DOHH2 (cell line): ENCODE measurements at regions not wholly inside any gene's neighbourhood (a gene's known extent, or its start where the extent isn't known, plus 50 kb on each side); places are given as distances from the start of the nearest gene placed in this dataset.

Source experiments
- H3F3A ChIP-seq: fragments of 200-600 bp; sonication (generic), shearing (Covaris generic); 2 replicates; pipeline ENCODE4 v1.6.0; 2016; ENCODE audit warnings: antibody characterized with exemption, mild to moderate bottlenecking; ENCODE audit not compliant: control insufficient read depth, insufficient read depth
- H3K27ac ChIP-seq: fragments of 200-600 bp; sonication (generic); 2 replicates; pipeline ENCODE4 v1.5.1; 2014; ENCODE audit warnings: low read depth, mild to moderate bottlenecking, low read length, moderate library complexity
- H3K27me3 ChIP-seq: fragments of 200-600 bp; sonication (generic); 2 replicates; pipeline ENCODE4 v1.6.1; 2014; ENCODE audit warnings: mild to moderate bottlenecking, low read length, mixed read lengths; ENCODE audit not compliant: control insufficient read depth
- H3K36me3 ChIP-seq: fragments of 200-600 bp; sonication (generic); 2 replicates; pipeline ENCODE4 v1.6.1; 2014; ENCODE audit warnings: mild to moderate bottlenecking, low read length, moderate library complexity, mixed read lengths; ENCODE audit not compliant: control insufficient read depth
- H3K4me1 ChIP-seq: fragments of 200-600 bp; sonication (generic); 2 replicates; pipeline ENCODE4 v1.6.1; 2014; ENCODE audit warnings: mild to moderate bottlenecking, low read length, mixed read lengths; ENCODE audit not compliant: control insufficient read depth
- H3K4me2 ChIP-seq: fragments of 200-600 bp; sonication (generic); 2 replicates; pipeline ENCODE4 v1.6.0; 2014; ENCODE audit warnings: mild to moderate bottlenecking, low read length, moderate library complexity
- H3K4me3 ChIP-seq: fragments of 200-600 bp; sonication (generic); 2 replicates; pipeline ENCODE4 v1.5.1; 2014; ENCODE audit warnings: mild to moderate bottlenecking, low read length, mixed read lengths
- H3K79me2 ChIP-seq: fragments of 200-600 bp; sonication (generic); 2 replicates; pipeline ENCODE4 v1.6.1; 2014; ENCODE audit warnings: mild to moderate bottlenecking, low read length, mixed read lengths; ENCODE audit not compliant: control insufficient read depth
- H3K9me2 ChIP-seq: fragments of 200-600 bp; sonication (generic); replicated peaks from 2 replicates; pipeline ENCODE4 v1.6.1; 2014; ENCODE audit warnings: mild to moderate bottlenecking, low read length, mixed read lengths; ENCODE audit not compliant: control insufficient read depth
- H3K9me3 ChIP-seq: fragments of 200-600 bp; sonication (generic); 2 replicates; pipeline ENCODE4 v1.6.1; 2014; ENCODE audit warnings: antibody characterized with exemption, low read length, mixed read lengths; ENCODE audit not compliant: control insufficient read depth, insufficient read depth
- H4K20me1 ChIP-seq: fragments of 200-600 bp; sonication (generic); 2 replicates; pipeline ENCODE4 v1.6.0; 2014; ENCODE audit warnings: low read depth, mild to moderate bottlenecking, antibody characterized with exemption, low read length, moderate library complexity; ENCODE audit not compliant: control insufficient read depth, insufficient read depth
- CTCF ChIP-seq: fragments of 200-600 bp; sonication (generic); IDR thresholded peaks from one replicate; pipeline ENCODE4 v1.5.1; 2014; ENCODE audit warnings: antibody characterized with exemption, mild to moderate bottlenecking, low read depth, low read length; ENCODE audit not compliant: poor library complexity, severe bottlenecking
- EZH2phosphoT487 ChIP-seq: fragments of 200-600 bp; sonication (generic); IDR thresholded peaks from 2 replicates; pipeline ENCODE4 v1.6.1; 2017; ENCODE audit warnings: borderline replicate concordance, mild to moderate bottlenecking, antibody characterized with exemption, low read length, moderate library complexity, mixed read lengths

GRCh38 chr5:159773062-159773924, 143.0 kb upstream of the ADRA1B start:
- Histone ChIP-seq H3K4me1 (peaks cover 5% of the 10 kb centered on the region), H3K9me2 (no peaks in the 10 kb centered on the region), H3F3A (no peaks in the 10 kb centered on the region), H3K36me3 (no peaks in the 10 kb centered on the region), H4K20me1 (no peaks in the 10 kb centered on the region), H3K4me3 (peak overlapping the region; percentile 48), H3K79me2 (no peaks in the 10 kb centered on the region), H3K27me3 (peaks cover 26% of the 10 kb centered on the region), H3K4me2 (peak overlapping the region; percentile 56), H3K27ac (no peak overlapping the region), H3K9me3 (no peaks in the 10 kb centered on the region; the same call in 1 of the 2 replicates)
- TF ChIP-seq EZH2phosphoT487 (no peak), CTCF (no peak)

DNA sequence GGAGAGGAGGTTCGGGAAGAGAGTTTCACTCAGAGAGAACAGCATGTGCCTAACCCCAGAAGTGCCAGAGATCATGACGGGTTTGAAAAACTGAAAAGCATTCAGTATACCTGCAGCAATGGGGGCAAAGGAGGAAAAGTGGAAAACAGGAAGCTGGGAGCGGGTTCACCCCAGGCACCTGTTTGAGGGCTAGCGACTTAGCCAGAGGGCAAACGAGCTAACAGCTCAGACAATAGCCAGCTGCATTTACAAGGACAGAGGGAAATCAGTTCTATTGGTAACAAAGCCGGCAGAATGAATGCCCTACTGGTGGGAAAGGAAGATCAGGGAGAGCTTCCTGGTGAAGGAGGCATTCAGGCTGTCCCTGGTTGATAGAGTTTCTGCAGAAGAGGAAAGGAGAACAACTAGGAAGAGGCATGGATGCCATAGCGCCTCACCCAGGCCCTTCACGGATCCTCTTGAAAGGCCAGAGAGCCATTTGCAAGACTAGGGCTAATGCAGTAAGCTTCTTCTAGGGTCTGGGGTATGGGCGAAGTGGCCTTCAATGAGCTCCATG, 141.7 kb upstream of the ADRA1B start:
- no peaks in the 10 kb centered on the region for H3K9me3 ChIP-seq
- no peaks in the 10 kb centered on the region for H3F3A ChIP-seq
- H4K20me1 ChIP-seq = no peaks in the 10 kb centered on the region
- no peak overlapping the region for H3K27ac ChIP-seq
- no peaks in the 10 kb centered on the region for H3K79me2 ChIP-seq
- no peak for TF ChIP-seq EZH2phosphoT487
- no peak for TF ChIP-seq CTCF
- H3K9me2 ChIP-seq = no peaks in the 10 kb centered on the region
- no peak overlapping the region for H3K4me2 ChIP-seq
- no peak overlapping the region for H3K4me3 ChIP-seq
- no peaks in the 10 kb centered on the region for H3K36me3 ChIP-seq
- peaks cover 26% of the 10 kb centered on the region for H3K27me3 ChIP-seq
- H3K4me1 ChIP-seq = peaks cover 5% of the 10 kb centered on the region

GRCh38 chr5:159775890-159776289, 140.4 kb upstream of the ADRA1B start:
- H3K9me2 ChIP-seq = no peaks in the 10 kb centered on the region
- H3K4me3 ChIP-seq = no peak overlapping the region
- no peak overlapping the region for H3K4me2 ChIP-seq
- no peaks in the 10 kb centered on the region for H3K79me2 ChIP-seq
- no peak overlapping the region for H3K27ac ChIP-seq
- H3K9me3 ChIP-seq = no peaks in the 10 kb centered on the region
- TF ChIP-seq EZH2phosphoT487 (no peak), CTCF (no peak)
- H4K20me1 ChIP-seq = no peaks in the 10 kb centered on the region
- no peaks in the 10 kb centered on the region for H3K36me3 ChIP-seq
- H3K4me1 ChIP-seq = peaks cover 5% of the 10 kb centered on the region
- no peaks in the 10 kb centered on the region for H3F3A ChIP-seq
- H3K27me3 ChIP-seq = peaks cover 26% of the 10 kb centered on the region
